ENCODE measurements at regions not wholly inside any gene's neighbourhood (a gene's known extent, or its start where the extent isn't known, plus 50 kb on each side); places are given as distances from the start of the nearest gene placed in this dataset.

DNA sequence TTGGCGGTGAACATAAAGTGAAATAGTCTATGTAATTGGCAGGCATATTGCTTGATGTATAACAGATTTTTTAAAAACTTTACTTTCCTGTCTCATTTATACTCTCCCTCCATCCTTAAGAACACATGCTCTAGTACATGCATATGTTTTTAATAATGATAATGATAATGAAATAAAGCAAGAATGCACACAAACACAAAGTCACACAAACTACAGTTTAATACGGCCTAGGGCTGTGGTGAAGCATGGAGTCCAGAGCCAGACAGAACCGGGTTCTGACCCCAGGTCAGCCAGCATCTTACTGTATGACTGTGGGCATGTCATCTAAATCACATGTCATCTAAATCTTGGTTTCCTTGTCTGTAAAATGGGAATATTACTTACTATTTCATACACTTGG is 324.9 kb upstream of the NFIA start:
- POLR2A ChIA-PET (ENCODE audit: partially characterized antibody) = no interaction called here
- Histone ChIP-seq H3K4me2 (ENCODE audit: insufficient read depth in 1 of 2, low read depth in 2 of 2, low read length in 2 of 2) (no peak overlapping the region), H3K23ac (ENCODE audit: insufficient read length) (no peak overlapping the region), H2BK12ac (ENCODE audit: low read depth, low read length) (no peak overlapping the region), H3K36me3 (ENCODE audit: control insufficient read depth in 2 of 4, insufficient read depth in 4 of 4, low read length in 3 of 4) (no peaks in the 10 kb centered on the region), H3K4ac (replicated peaks; ENCODE audit: insufficient read length, low read depth, low read length) (no peak overlapping the region), H3K14ac (ENCODE audit: insufficient read length) (no peak overlapping the region), H3K56ac (replicated peaks; ENCODE audit: insufficient read length, low read depth, low read length) (no peak overlapping the region), H3K4me1 (replicated peaks in 1 of 4; ENCODE audit: control insufficient read depth in 3 of 4, insufficient read depth in 4 of 4, low read length in 3 of 4) (no peaks in the 10 kb centered on the region), H4K91ac (replicated peaks; ENCODE audit: insufficient read length, low read length) (no peak overlapping the region), H3K9me3 (ENCODE audit: insufficient read depth in 2 of 2, low read depth in 1 of 2, low read length in 1 of 2) (no peaks in the 10 kb centered on the region), H4K5ac (ENCODE audit: insufficient read length, low read depth, low read length) (no peak overlapping the region), H3K4me3 (ENCODE audit: extremely low read depth in 1 of 4, insufficient read depth in 2 of 4, low read depth in 3 of 4, low read length in 4 of 4) (no peak overlapping the region), H3K79me1 (ENCODE audit: low read depth, low read length) (no peaks in the 10 kb centered on the region), H4K8ac (ENCODE audit: extremely low read depth, insufficient read depth, low read length) (no peak overlapping the region), H2BK120ac (replicated peaks; ENCODE audit: low read depth, low read length) (no peak overlapping the region), H2BK15ac (ENCODE audit: low read length) (no peak overlapping the region), H3K9ac (replicated peaks in 1 of 4; ENCODE audit: extremely low read depth in 1 of 4, low read depth in 3 of 4, low read length in 3 of 4) (no peak overlapping the region), H4K20me1 (replicated peaks in 1 of 2; ENCODE audit: control insufficient read depth in 1 of 2, insufficient read depth in 2 of 2, low read length in 2 of 2) (no peaks in the 10 kb centered on the region), H2AFZ (ENCODE audit: low read length) (no peak overlapping the region), H2AK5ac (ENCODE audit: low read depth, low read length) (no peak overlapping the region), H3K18ac (ENCODE audit: extremely low read depth, low read length) (no peak overlapping the region), H3K79me2 (ENCODE audit: control insufficient read depth in 1 of 2, insufficient read depth in 2 of 2, low read length in 2 of 2) (no peaks in the 10 kb centered on the region), H2BK20ac (ENCODE audit: low read length) (no peak overlapping the region), H3K27me3 (replicated peaks in 1 of 4; ENCODE audit: control insufficient read depth in 3 of 4, extremely low read depth in 1 of 4, insufficient read depth in 3 of 4, low read length in 3 of 4) (no peaks in the 10 kb centered on the region), H3K27ac (ENCODE audit: low read depth, low read length) (no peak overlapping the region), H2BK5ac (ENCODE audit: low read depth, low read length) (no peak overlapping the region), H3K23me2 (ENCODE audit: low read depth, low read length) (no peaks in the 10 kb centered on the region; the same call in 1 of the 2 replicates)
- no peak for FAIRE-seq
- WGBS, 2 experiments (ENCODE audit: extremely low coverage in 1 of 2, insufficient coverage in 1 of 2, insufficient read length in 1 of 2, insufficient replicate concordance in 2 of 2, low coverage in 1 of 2, low lambda C conversion rate in 2 of 2, missing lambda C conversion rate in 1 of 2) = 92% methylated on average over 3 of the region's 3 CpGs; no CpG with 5 or more reads in 1 of the 2 experiments
- DNase-seq (ENCODE audit: low read depth in 1 of 2, low spot score in 2 of 2) = no peak
- CTCF ChIA-PET (ENCODE audit: partially characterized antibody) = no interaction called here
- TF ChIP-seq GTF2F1 (IDR thresholded peaks at IDR 0.05; ENCODE audit: borderline replicate concordance, low read depth, low read length) (no peak), ATF3 (IDR thresholded peaks at IDR 0.05; ENCODE audit: insufficient read depth, low read depth, low read length) (no peak), SP4 (IDR thresholded peaks at IDR 0.05; ENCODE audit: low read length) (no peak)
